ENCODE measurements at regions not wholly inside any gene's neighbourhood (a gene's known extent, or its start where the extent isn't known, plus 50 kb on each side); places are given as distances from the start of the nearest gene placed in this dataset.

- Histone ChIP-seq H3K27me3 (peaks cover 0 to 9% of the 10 kb centered on the region in 2 donors), H3K4me3 (no peak overlapping the region), H3K9me3 (no peaks in the 10 kb centered on the region), H3K27ac (no peak overlapping the region), H3K4me1 (no peaks in the 10 kb centered on the region), H3K36me3 (no peaks in the 10 kb centered on the region)
- intact Hi-C loops (cut with DNase I; ENCODE audit: low total_unique reads), result loop anchor here (10.0 kb wide), 1 partner anchor 217 kb away; the partner anchor contains the start of gene CEP43
- TF ChIP-seq CTCF (IDR thresholded peaks at IDR 0.05), result no peak
- no peak for DNase-seq
These were observed 151.0 kb upstream of the RPS6KA2 start for GRCh38 chr6:166778046-166778445.

DNA sequence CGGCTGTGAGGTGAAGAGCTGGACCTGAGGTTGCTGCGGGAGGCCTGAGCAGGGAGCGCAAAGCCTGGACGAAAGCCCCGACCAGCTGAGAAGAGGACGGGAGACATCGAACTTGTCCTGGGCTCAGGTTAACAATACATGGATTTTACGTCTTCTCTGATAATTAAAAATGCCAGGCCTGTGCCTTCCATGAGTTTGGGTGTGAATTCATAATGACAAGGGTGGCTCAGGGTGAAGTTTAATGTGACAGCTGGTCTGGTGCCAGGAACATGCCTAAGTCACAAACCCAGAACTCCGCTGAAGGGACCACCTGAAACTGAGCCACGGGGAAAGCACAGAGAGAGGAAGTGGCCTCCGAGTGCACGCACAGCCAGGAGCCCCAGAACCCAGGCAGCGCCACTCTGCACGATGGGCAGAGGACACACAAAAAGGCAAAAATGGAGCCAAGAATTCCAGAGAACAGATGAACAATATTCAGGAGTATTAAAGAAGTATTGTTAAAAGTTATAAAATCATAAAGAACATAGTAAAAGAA, 150.1 kb upstream of the RPS6KA2 start:
- no peak overlapping the region for H3K4me3 ChIP-seq
- H3K36me3 ChIP-seq, result no peaks in the 10 kb centered on the region
- H3K27me3 ChIP-seq, result peaks cover 0 to 9% of the 10 kb centered on the region in 2 donors
- H3K4me1 ChIP-seq, result no peaks in the 10 kb centered on the region
- no peak for DNase-seq
- TF ChIP-seq CTCF (IDR thresholded peaks at IDR 0.05), result no peak
- intact Hi-C loops (cut with DNase I; ENCODE audit: low total_unique reads), result loop anchor here (10.0 kb wide), 1 partner anchor 218 kb away; the partner anchor contains the start of gene CEP43
- no peak overlapping the region for H3K27ac ChIP-seq
- no peaks in the 10 kb centered on the region for H3K9me3 ChIP-seq

- Histone ChIP-seq H3K27ac (no peak overlapping the region), H3K4me3 (no peak overlapping the region), H3K36me3 (no peaks in the 10 kb centered on the region), H3K27me3 (peaks cover 0 to 9% of the 10 kb centered on the region in 2 donors), H3K9me3 (no peaks in the 10 kb centered on the region), H3K4me1 (no peaks in the 10 kb centered on the region)
- DNase-seq, result no peak
- no peak for TF ChIP-seq CTCF (IDR thresholded peaks at IDR 0.05)
- intact Hi-C loops (cut with DNase I; ENCODE audit: low total_unique reads), result loop anchor here (10.0 kb wide), 1 partner anchor 218 kb away; the partner anchor contains the start of gene CEP43
These were observed 149.5 kb upstream of the RPS6KA2 start for GRCh38 chr6:166776571-166776970.

DNA sequence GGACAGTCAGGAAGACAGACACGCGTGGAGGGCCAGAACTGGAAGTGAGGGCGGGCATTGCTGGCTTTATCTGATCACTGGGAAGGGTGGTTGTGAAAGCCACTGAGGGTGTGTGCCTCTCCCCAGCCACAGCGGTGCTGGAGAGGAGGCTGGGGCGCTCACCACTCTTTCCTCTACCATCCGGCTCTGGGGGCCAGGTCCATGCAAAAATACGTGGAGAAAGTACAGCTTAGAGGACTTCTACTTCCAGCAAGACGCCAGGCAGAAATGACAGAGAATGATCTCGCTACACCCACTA, 148.8 kb upstream of the RPS6KA2 start:
- intact Hi-C loops (cut with DNase I; ENCODE audit: low total_unique reads), result loop anchor here (10.0 kb wide), 1 partner anchor 219 kb away; the partner anchor contains the start of gene CEP43
- no peaks in the 10 kb centered on the region for H3K9me3 ChIP-seq
- no peak for TF ChIP-seq CTCF (IDR thresholded peaks at IDR 0.05)
- DNase-seq, result peak in 1 of 2 donors; percentile 49
- H3K27me3 ChIP-seq, result peaks cover 0 to 9% of the 10 kb centered on the region in 2 donors
- no peaks in the 10 kb centered on the region for H3K36me3 ChIP-seq
- no peak overlapping the region for H3K27ac ChIP-seq
- no peak overlapping the region for H3K4me3 ChIP-seq
- H3K4me1 ChIP-seq, result no peaks in the 10 kb centered on the region

- no peaks in the 10 kb centered on the region for H3K9me3 ChIP-seq
- H3K4me1 ChIP-seq, result no peaks in the 10 kb centered on the region
- H3K27me3 ChIP-seq, result peaks cover 0 to 9% of the 10 kb centered on the region in 2 donors
- TF ChIP-seq CTCF (IDR thresholded peaks at IDR 0.05), result peak; percentile 58 to 86
- H3K27ac ChIP-seq, result no peak overlapping the region
- intact Hi-C loops (cut with DNase I; ENCODE audit: low total_unique reads), result loop anchor here (10.0 kb wide), 1 partner anchor 219 kb away; the partner anchor contains the start of gene CEP43
- H3K36me3 ChIP-seq, result no peaks in the 10 kb centered on the region
- peak in 1 of 2 donors; percentile 41 for DNase-seq
- H3K4me3 ChIP-seq, result no peak overlapping the region
These were observed 148.3 kb upstream of the RPS6KA2 start for GRCh38 chr6:166775180-166775922.
